Skeletal muscle satellite cell (primary cell): ENCODE measurements at regions not wholly inside any gene's neighbourhood (a gene's known extent, or its start where the extent isn't known, plus 50 kb on each side); places are given as distances from the start of the nearest gene placed in this dataset.
"Not testable (repeated sequence)": the region's sequence is repeated elsewhere in the genome, so short reads cannot be mapped to it uniquely, and the experiment has no call there.

ENCODE experiments used
- H3K27me3 ChIP-seq: 2 replicates; pipeline ENCODE4 v1.7.0; 2013; ENCODE audit warnings: low read length; ENCODE audit not compliant: control insufficient read depth, insufficient read depth
- H3K36me3 ChIP-seq: 2 replicates; pipeline ENCODE4 v1.7.0; 2013; ENCODE audit warnings: mild to moderate bottlenecking, control low read depth, low read length; ENCODE audit not compliant: insufficient read depth
- H3K4me1 ChIP-seq: 2 replicates; pipeline ENCODE4 v1.7.0; 2013; ENCODE audit warnings: low read length; ENCODE audit not compliant: control insufficient read depth, insufficient read depth
- H3K4me2 ChIP-seq: 2 replicates; pipeline ENCODE4 v1.7.0; 2013; ENCODE audit warnings: mild to moderate bottlenecking, low read length
- H3K4me3 ChIP-seq: 2 replicates; pipeline ENCODE4 v1.7.0; 2013; ENCODE audit warnings: low read length
- H3K9ac ChIP-seq: 2 replicates; pipeline ENCODE4 v1.7.0; 2013; ENCODE audit warnings: mild to moderate bottlenecking, low read depth, low read length, moderate library complexity
- H3K9me3 ChIP-seq: replicated peaks from 2 replicates; pipeline ENCODE4 v1.7.0; 2013; ENCODE audit warnings: mild to moderate bottlenecking, control low read depth, low read length

- Histone ChIP-seq H3K36me3 (no peaks in the 10 kb centered on the region), H3K4me1 (no peaks in the 10 kb centered on the region), H3K4me2 (no peak overlapping the region), H3K9ac (no peak overlapping the region), H3K4me3 (no peak overlapping the region), H3K27me3 (no peaks in the 10 kb centered on the region), H3K9me3 (no peaks in the 10 kb centered on the region)
These were observed 305.5 kb upstream of the KYNU start for GRCh38 chr2:142571934-142572333.

GRCh38 chr2:142562900-142563299 lies 314.6 kb upstream of the KYNU start:
- H3K36me3 ChIP-seq, result no peaks in the 10 kb centered on the region
- no peak overlapping the region for H3K4me3 ChIP-seq

GRCh38 chr2:142561656-142562055 lies 315.8 kb upstream of the KYNU start:
- Histone ChIP-seq H3K9ac (no peak overlapping the region), H3K9me3 (no peaks in the 10 kb centered on the region), H3K4me2 (no peak overlapping the region), H3K36me3 (no peaks in the 10 kb centered on the region), H3K27me3 (no peaks in the 10 kb centered on the region), H3K4me3 (no peak overlapping the region), H3K4me1 (no peaks in the 10 kb centered on the region)

More at GRCh38 chr2:142562900-142563299, 314.6 kb upstream of the KYNU start:
- Histone ChIP-seq H3K27me3 (no peaks in the 10 kb centered on the region), H3K4me1 (no peaks in the 10 kb centered on the region), H3K9me3 (no peaks in the 10 kb centered on the region), H3K4me2 (no peak overlapping the region), H3K9ac (no peak overlapping the region)

GRCh38 chr2:142557391-142557790 lies 320.1 kb upstream of the KYNU start:
- H3K4me3 ChIP-seq, result no peak overlapping the region
- H3K4me2 ChIP-seq, result no peak overlapping the region
- no peaks in the 10 kb centered on the region for H3K9me3 ChIP-seq
- H3K9ac ChIP-seq, result no peak overlapping the region
- H3K4me1 ChIP-seq, result no peaks in the 10 kb centered on the region
- no peaks in the 10 kb centered on the region for H3K36me3 ChIP-seq
- no peaks in the 10 kb centered on the region for H3K27me3 ChIP-seq

GRCh38 chr2:142545999-142546398 lies 331.5 kb upstream of the KYNU start:
- H3K4me3 ChIP-seq, H3K4me2 ChIP-seq, H3K4me1 ChIP-seq, H3K36me3 ChIP-seq, H3K9ac ChIP-seq, H3K9me3 ChIP-seq, H3K27me3 ChIP-seq: not testable (repeated sequence)

- Histone ChIP-seq H3K27me3 (no peaks in the 10 kb centered on the region), H3K4me2 (no peak overlapping the region), H3K4me1 (no peaks in the 10 kb centered on the region), H3K9ac (no peak overlapping the region), H3K4me3 (no peak overlapping the region), H3K9me3 (no peaks in the 10 kb centered on the region), H3K36me3 (no peaks in the 10 kb centered on the region)
These were observed 332.4 kb upstream of the KYNU start for GRCh38 chr2:142545036-142545435.

- H3K36me3 ChIP-seq, result no peaks in the 10 kb centered on the region
- no peak overlapping the region for H3K4me3 ChIP-seq
- H3K27me3 ChIP-seq, result no peaks in the 10 kb centered on the region
- H3K9ac ChIP-seq, result no peak overlapping the region
- H3K4me2 ChIP-seq, result no peak overlapping the region
- H3K4me1 ChIP-seq, result no peaks in the 10 kb centered on the region
- no peaks in the 10 kb centered on the region for H3K9me3 ChIP-seq
These were observed 333.3 kb upstream of the KYNU start for GRCh38 chr2:142544173-142544572.

GRCh38 chr2:142542431-142542910 lies 335.0 kb upstream of the KYNU start:
- Histone ChIP-seq H3K4me1 (no peaks in the 10 kb centered on the region), H3K4me2 (no peak overlapping the region), H3K27me3 (no peaks in the 10 kb centered on the region), H3K4me3 (no peak overlapping the region), H3K36me3 (no peaks in the 10 kb centered on the region), H3K9ac (no peak overlapping the region), H3K9me3 (no peaks in the 10 kb centered on the region)

GRCh38 chr2:142536966-142537365 lies 340.5 kb upstream of the KYNU start:
- no peak overlapping the region for H3K9ac ChIP-seq
- H3K27me3 ChIP-seq, result no peaks in the 10 kb centered on the region
- no peak overlapping the region for H3K4me3 ChIP-seq
- H3K9me3 ChIP-seq, result no peaks in the 10 kb centered on the region
- H3K4me1 ChIP-seq, result no peaks in the 10 kb centered on the region
- no peak overlapping the region for H3K4me2 ChIP-seq
- H3K36me3 ChIP-seq, result no peaks in the 10 kb centered on the region

GRCh38 chr2:142536492-142536891 lies 341.0 kb upstream of the KYNU start:
- no peak overlapping the region for H3K4me3 ChIP-seq
- no peak overlapping the region for H3K9ac ChIP-seq
- no peaks in the 10 kb centered on the region for H3K9me3 ChIP-seq
- H3K4me1 ChIP-seq, result no peaks in the 10 kb centered on the region
- H3K36me3 ChIP-seq, result no peaks in the 10 kb centered on the region
- H3K4me2 ChIP-seq, result no peak overlapping the region
- H3K27me3 ChIP-seq, result no peaks in the 10 kb centered on the region

GRCh38 chr2:142535311-142535710 lies 342.2 kb upstream of the KYNU start:
- Histone ChIP-seq H3K9ac (no peak overlapping the region), H3K36me3 (no peaks in the 10 kb centered on the region), H3K4me1 (no peaks in the 10 kb centered on the region), H3K27me3 (no peaks in the 10 kb centered on the region), H3K9me3 (no peaks in the 10 kb centered on the region), H3K4me3 (no peak overlapping the region), H3K4me2 (no peak overlapping the region)

GRCh38 chr2:142533177-142533576 lies 344.3 kb upstream of the KYNU start:
- Histone ChIP-seq H3K9ac (no peak overlapping the region), H3K4me3 (no peak overlapping the region), H3K9me3 (no peaks in the 10 kb centered on the region), H3K27me3 (no peaks in the 10 kb centered on the region), H3K4me2 (no peak overlapping the region), H3K4me1 (no peaks in the 10 kb centered on the region), H3K36me3 (no peaks in the 10 kb centered on the region)
